WTC11 (cell line): ENCODE measurements at regions not wholly inside any gene's neighbourhood (a gene's known extent, or its start where the extent isn't known, plus 50 kb on each side); places are given as distances from the start of the nearest gene placed in this dataset.

Experiments used
- ATAC-seq: fragments of 200-7000 bp; cut with Tn5 transposase; 2 replicates; pipeline ENCODE4 v1.10.0; 2021; ENCODE audit warnings: mild to moderate bottlenecking, moderate library complexity
- CTCF ChIA-PET: fragments of 300-600 bp; sonication (Branson Sonifier 250); formaldehyde crosslinking; loops from one replicate; lab custom pipeline; 2021; ENCODE audit warnings: antibody characterized with exemption; lab: Charles Lee
- POLR2A ChIA-PET: fragments of 350-600 bp; sonication (Branson Sonifier 250); formaldehyde crosslinking; loops from one replicate; lab custom pipeline; 2021; ENCODE audit warnings: antibody characterized with exemption; lab: Charles Lee
- DNase-seq: peaks from one replicate; pipeline ENCODE4 v3.0.0; 2021; ENCODE audit warnings: low spot score
- H3K27ac Mint-ChIP-seq: 2 replicates; pipeline ENCODE4 v1.8.0; 2021; ENCODE audit warnings: mixed read lengths
- H3K27me3 Mint-ChIP-seq: 2 replicates; pipeline ENCODE4 v1.8.0; 2021; ENCODE audit warnings: low read depth, mild to moderate bottlenecking, moderate library complexity, mixed read lengths
- H3K36me3 Mint-ChIP-seq: 2 replicates; pipeline ENCODE4 v1.8.0; 2021; ENCODE audit warnings: mixed read lengths
- H3K4me1 Mint-ChIP-seq: 2 replicates; pipeline ENCODE4 v1.8.0; 2022; ENCODE audit warnings: mixed read lengths
- H3K4me3 Mint-ChIP-seq: 2 replicates; pipeline ENCODE4 v1.8.0; 2021; ENCODE audit warnings: mild to moderate bottlenecking, moderate library complexity, mixed read lengths
- H3K9me3 Mint-ChIP-seq: 2 replicates; pipeline ENCODE4 v1.8.0; 2021; ENCODE audit warnings: mixed read lengths
- EMX1 ChIP-seq: fragments of 250-450 bp; sonication (Bioruptor Pico); IDR thresholded peaks from 2 replicates; pipeline ENCODE4 v1.8.0; 2021; ENCODE audit warnings: mild to moderate bottlenecking
- FOXJ3 ChIP-seq: sonication (generic); formaldehyde crosslinking; IDR thresholded peaks from 2 replicates; pipeline ENCODE4 v1.9.0; 2021; ENCODE audit warnings: missing genetic modification reagents, mild to moderate bottlenecking, borderline replicate concordance
- FOXK1 ChIP-seq: sonication (generic); formaldehyde crosslinking; IDR thresholded peaks from 2 replicates; pipeline ENCODE4 v1.8.0; 2022; ENCODE audit warnings: mild to moderate bottlenecking, moderate library complexity, missing genetic modification reagents
- FOXP1 ChIP-seq: sonication (generic); formaldehyde crosslinking; IDR thresholded peaks from 2 replicates; pipeline ENCODE4 v1.8.0; 2022; ENCODE audit warnings: missing genetic modification reagents, mild to moderate bottlenecking, moderate library complexity, borderline replicate concordance
- NFATC4 ChIP-seq: fragments of 250-450 bp; sonication (Bioruptor Pico); IDR thresholded peaks from 2 replicates; pipeline ENCODE4 v1.9.0; 2021; ENCODE audit warnings: mild to moderate bottlenecking
- NFYB ChIP-seq: sonication (generic); formaldehyde crosslinking; conservative IDR thresholded peaks from 2 replicates; pipeline ENCODE4 v1.8.0; 2022; ENCODE audit warnings: low read depth, missing genetic modification reagents
- NR1H2 ChIP-seq: sonication (generic); formaldehyde crosslinking; IDR thresholded peaks from 2 replicates; pipeline ENCODE4 v1.9.0; 2021; ENCODE audit warnings: mild to moderate bottlenecking, moderate library complexity, missing genetic modification reagents
- OVOL2 ChIP-seq: fragments of 250-450 bp; sonication (Bioruptor Pico); IDR thresholded peaks from 2 replicates; pipeline ENCODE4 v1.9.0; 2021; ENCODE audit warnings: mild to moderate bottlenecking, borderline replicate concordance
- PRRX2 ChIP-seq: fragments of 250-450 bp; sonication (Bioruptor Pico); IDR thresholded peaks from 2 replicates; pipeline ENCODE4 v1.8.0; 2021; ENCODE audit warnings: mild to moderate bottlenecking
- SMAD3 ChIP-seq: sonication (generic); formaldehyde crosslinking; IDR thresholded peaks from 2 replicates; pipeline ENCODE4 v1.8.0; 2022; ENCODE audit warnings: missing genetic modification reagents, mild to moderate bottlenecking, borderline replicate concordance
- TEAD1 ChIP-seq: sonication (generic); formaldehyde crosslinking; IDR thresholded peaks from 2 replicates; pipeline ENCODE4 v1.8.0; 2022; ENCODE audit warnings: mild to moderate bottlenecking, missing genetic modification reagents
- TP53 ChIP-seq: sonication (generic); formaldehyde crosslinking; IDR thresholded peaks from 2 replicates; pipeline ENCODE4 v1.8.1; 2023; ENCODE audit warnings: mild to moderate bottlenecking, missing genetic modification reagents
- ZBTB21 ChIP-seq: sonication (generic); formaldehyde crosslinking; IDR thresholded peaks from 2 replicates; pipeline ENCODE4 v1.8.1; 2023; ENCODE audit warnings: mild to moderate bottlenecking, missing genetic modification reagents, borderline replicate concordance
- ZNF138 ChIP-seq: sonication (generic); formaldehyde crosslinking; conservative IDR thresholded peaks from 2 replicates; pipeline ENCODE4 v1.8.1; 2022; ENCODE audit warnings: mild to moderate bottlenecking, moderate library complexity, missing genetic modification reagents
- ZNF263 ChIP-seq: sonication (generic); formaldehyde crosslinking; IDR thresholded peaks from 2 replicates; pipeline ENCODE4 v1.8.1; 2022; ENCODE audit warnings: low read depth, mild to moderate bottlenecking, moderate library complexity, missing genetic modification reagents
- ZNF416 ChIP-seq: fragments of 250-450 bp; sonication (Bioruptor Pico); IDR thresholded peaks from 2 replicates; pipeline ENCODE4 v1.9.0; 2021; ENCODE audit warnings: mild to moderate bottlenecking, inconsistent platforms
- TF ChIP-seq, protein P1 (sequence below): sonication (generic); formaldehyde crosslinking; IDR thresholded peaks from 2 replicates; pipeline ENCODE4 v1.8.0; 2023; ENCODE audit warnings: missing genetic modification reagents, mild to moderate bottlenecking, borderline replicate concordance
- TF ChIP-seq, protein P2 (sequence below): sonication (generic); formaldehyde crosslinking; IDR thresholded peaks from 2 replicates; pipeline ENCODE4 v1.8.0; 2022; ENCODE audit warnings: mild to moderate bottlenecking, missing genetic modification reagents
- TF ChIP-seq, protein P3 (sequence below): fragments of 250-450 bp; sonication (Bioruptor Pico); conservative IDR thresholded peaks from 2 replicates; pipeline ENCODE4 v1.9.0; 2021; ENCODE audit warnings: mild to moderate bottlenecking
- TF ChIP-seq, protein P4 (sequence below): fragments of 250-450 bp; sonication (Bioruptor Pico); IDR thresholded peaks from 2 replicates; pipeline ENCODE4 v1.8.0; 2021; ENCODE audit warnings: mild to moderate bottlenecking
- TF ChIP-seq, protein P5 (sequence below): sonication (generic); formaldehyde crosslinking; IDR thresholded peaks from 2 replicates; pipeline ENCODE4 v1.8.1; 2022; ENCODE audit warnings: mild to moderate bottlenecking, moderate library complexity, missing genetic modification reagents
- TF ChIP-seq, protein P6 (sequence below): fragments of 250-450 bp; sonication (Bioruptor Pico); IDR thresholded peaks from 2 replicates; pipeline ENCODE4 v1.9.0; 2021; ENCODE audit warnings: mild to moderate bottlenecking
- TF ChIP-seq, protein P7 (sequence below): sonication (generic); formaldehyde crosslinking; IDR thresholded peaks from 2 replicates; pipeline ENCODE4 v1.8.0; 2023; ENCODE audit warnings: missing genetic modification reagents

DNA sequence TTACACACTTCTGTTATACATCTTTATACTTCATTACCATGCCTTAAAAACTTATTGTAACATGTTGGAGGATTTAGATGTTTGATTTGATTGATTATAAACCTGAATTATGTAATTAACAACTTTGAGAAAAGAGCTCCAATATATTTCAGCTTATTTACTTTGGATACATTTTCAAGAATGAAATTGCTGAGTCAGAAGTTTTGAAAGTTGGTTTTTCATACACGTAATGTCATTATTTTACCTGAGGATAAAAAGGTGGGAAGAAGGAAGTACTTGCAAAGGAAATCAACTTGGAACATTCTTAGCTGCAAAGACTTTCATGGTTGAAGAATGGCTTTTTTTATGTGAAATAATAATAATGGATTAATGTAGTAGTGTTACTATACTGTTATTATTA, 677.2 kb downstream of the FAM181B start (continued):
- TF ChIP-seq, protein P1, sequence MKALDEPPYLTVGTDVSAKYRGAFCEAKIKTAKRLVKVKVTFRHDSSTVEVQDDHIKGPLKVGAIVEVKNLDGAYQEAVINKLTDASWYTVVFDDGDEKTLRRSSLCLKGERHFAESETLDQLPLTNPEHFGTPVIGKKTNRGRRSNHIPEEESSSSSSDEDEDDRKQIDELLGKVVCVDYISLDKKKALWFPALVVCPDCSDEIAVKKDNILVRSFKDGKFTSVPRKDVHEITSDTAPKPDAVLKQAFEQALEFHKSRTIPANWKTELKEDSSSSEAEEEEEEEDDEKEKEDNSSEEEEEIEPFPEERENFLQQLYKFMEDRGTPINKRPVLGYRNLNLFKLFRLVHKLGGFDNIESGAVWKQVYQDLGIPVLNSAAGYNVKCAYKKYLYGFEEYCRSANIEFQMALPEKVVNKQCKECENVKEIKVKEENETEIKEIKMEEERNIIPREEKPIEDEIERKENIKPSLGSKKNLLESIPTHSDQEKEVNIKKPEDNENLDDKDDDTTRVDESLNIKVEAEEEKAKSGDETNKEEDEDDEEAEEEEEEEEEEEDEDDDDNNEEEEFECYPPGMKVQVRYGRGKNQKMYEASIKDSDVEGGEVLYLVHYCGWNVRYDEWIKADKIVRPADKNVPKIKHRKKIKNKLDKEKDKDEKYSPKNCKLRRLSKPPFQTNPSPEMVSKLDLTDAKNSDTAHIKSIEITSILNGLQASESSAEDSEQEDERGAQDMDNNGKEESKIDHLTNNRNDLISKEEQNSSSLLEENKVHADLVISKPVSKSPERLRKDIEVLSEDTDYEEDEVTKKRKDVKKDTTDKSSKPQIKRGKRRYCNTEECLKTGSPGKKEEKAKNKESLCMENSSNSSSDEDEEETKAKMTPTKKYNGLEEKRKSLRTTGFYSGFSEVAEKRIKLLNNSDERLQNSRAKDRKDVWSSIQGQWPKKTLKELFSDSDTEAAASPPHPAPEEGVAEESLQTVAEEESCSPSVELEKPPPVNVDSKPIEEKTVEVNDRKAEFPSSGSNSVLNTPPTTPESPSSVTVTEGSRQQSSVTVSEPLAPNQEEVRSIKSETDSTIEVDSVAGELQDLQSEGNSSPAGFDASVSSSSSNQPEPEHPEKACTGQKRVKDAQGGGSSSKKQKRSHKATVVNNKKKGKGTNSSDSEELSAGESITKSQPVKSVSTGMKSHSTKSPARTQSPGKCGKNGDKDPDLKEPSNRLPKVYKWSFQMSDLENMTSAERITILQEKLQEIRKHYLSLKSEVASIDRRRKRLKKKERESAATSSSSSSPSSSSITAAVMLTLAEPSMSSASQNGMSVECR (CRISPR knock-in tag): no peak
- TF ChIP-seq, all 79 proteins: peak for 0

DNA sequence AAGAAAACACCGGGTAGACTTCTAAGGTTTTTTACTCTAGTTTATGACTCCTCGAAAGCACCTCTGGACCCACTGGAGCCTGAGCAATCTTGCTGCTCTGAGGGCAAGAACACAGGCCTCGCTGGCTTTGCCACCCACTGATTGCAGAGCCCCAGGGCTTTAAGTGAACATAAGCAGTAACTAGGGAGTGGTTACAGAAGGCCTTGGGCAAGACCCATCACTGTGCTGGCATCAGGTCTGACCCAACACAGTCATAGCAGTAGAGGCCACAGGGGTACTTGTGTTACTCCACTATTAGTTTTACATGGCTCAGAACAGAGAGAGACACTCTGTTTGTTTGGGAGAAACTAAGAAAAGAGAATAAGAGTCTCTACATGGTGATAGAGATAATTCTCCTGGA, 684.5 kb downstream of the FAM181B start:
- no peak overlapping the region for H3K4me3 Mint-ChIP-seq
- no peak for DNase-seq
- H3K36me3 Mint-ChIP-seq: 0 out of 2 replicates have a peak, but pooled peaks cover 5% of the 10 kb centered on the region
- ChIA-PET CTCF (no interaction called here), POLR2A (no interaction called here)
- no peak for ATAC-seq
- TF ChIP-seq NFATC4 (CRISPR knock-in tag) (no peak), ZBTB21 (CRISPR knock-in tag) (no peak), ZNF263 (CRISPR knock-in tag) (no peak), EMX1 (CRISPR knock-in tag) (no peak), FOXJ3 (no peak)
- TF ChIP-seq, protein P2, sequence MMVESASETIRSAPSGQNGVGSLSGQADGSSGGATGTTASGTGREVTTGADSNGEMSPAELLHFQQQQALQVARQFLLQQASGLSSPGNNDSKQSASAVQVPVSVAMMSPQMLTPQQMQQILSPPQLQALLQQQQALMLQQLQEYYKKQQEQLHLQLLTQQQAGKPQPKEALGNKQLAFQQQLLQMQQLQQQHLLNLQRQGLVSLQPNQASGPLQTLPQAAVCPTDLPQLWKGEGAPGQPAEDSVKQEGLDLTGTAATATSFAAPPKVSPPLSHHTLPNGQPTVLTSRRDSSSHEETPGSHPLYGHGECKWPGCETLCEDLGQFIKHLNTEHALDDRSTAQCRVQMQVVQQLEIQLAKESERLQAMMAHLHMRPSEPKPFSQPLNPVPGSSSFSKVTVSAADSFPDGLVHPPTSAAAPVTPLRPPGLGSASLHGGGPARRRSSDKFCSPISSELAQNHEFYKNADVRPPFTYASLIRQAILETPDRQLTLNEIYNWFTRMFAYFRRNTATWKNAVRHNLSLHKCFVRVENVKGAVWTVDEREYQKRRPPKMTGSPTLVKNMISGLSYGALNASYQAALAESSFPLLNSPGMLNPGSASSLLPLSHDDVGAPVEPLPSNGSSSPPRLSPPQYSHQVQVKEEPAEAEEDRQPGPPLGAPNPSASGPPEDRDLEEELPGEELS (CRISPR knock-in tag): no peak
- TF ChIP-seq, protein P3, sequence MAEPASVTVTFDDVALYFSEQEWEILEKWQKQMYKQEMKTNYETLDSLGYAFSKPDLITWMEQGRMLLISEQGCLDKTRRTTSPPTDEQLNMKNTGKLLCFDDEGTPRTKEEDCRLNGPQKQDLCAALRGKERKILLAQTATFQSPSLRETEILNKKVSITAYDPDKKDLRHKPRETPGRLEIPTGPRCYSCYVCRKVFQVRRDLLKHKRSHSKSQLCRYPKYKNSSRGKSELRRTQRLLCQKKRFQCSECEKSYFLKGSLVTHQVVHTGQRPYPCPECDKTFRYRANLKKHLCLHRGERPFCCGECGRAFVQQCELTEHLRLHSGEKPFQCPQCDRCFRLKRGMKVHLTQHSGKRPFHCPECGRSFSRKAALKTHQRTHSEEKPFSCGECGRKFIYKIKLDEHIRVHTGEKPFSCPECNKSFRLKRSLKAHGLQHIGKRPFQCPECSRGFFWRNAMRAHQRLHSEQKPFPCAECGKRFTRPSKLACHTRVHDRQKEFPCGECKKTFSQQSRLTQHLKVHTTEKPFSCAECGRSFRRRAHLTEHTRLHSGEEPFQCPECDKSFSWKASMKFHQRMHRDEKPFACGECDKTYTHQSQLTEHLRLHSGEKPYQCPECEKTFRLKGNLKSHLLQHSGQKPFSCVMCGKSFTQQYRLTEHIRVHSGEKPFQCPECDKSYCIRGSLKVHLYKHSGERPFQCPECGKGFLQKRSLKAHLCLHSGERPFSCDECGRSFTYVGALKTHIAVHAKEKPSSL (CRISPR knock-in tag): no peak
- TF ChIP-seq, protein P4, sequence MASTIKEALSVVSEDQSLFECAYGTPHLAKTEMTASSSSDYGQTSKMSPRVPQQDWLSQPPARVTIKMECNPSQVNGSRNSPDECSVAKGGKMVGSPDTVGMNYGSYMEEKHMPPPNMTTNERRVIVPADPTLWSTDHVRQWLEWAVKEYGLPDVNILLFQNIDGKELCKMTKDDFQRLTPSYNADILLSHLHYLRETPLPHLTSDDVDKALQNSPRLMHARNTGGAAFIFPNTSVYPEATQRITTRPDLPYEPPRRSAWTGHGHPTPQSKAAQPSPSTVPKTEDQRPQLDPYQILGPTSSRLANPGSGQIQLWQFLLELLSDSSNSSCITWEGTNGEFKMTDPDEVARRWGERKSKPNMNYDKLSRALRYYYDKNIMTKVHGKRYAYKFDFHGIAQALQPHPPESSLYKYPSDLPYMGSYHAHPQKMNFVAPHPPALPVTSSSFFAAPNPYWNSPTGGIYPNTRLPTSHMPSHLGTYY (CRISPR knock-in tag): no peak
- H3K9me3 Mint-ChIP-seq: peaks cover 25% of the 10 kb centered on the region
- H3K4me1 Mint-ChIP-seq: peaks cover 3% of the 10 kb centered on the region; the same call in 1 of the 2 replicates
- no peak overlapping the region for H3K27ac Mint-ChIP-seq
- H3K27me3 Mint-ChIP-seq: no peaks in the 10 kb centered on the region; the same call in 1 of the 2 replicates

DNA sequence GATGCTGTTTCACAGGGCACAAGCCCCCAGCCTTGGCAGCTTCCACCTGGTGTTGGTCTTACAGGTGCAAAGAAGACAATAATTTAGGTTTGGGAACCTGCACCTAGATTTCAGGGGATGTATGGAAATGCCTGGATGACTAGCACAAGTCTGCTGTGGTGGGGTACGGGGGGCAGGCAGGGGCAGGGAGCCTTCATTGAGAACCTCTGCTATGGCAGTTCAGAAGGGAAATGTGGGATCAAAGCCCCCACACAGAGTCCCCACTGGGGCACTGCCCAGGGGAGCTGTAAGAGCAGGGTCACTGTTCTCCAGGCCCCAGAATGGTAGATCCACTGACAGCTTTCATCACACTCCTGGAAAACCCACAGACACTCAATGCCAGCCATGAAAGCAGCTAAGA, 686.5 kb downstream of the FAM181B start:
- peaks cover 3% of the 10 kb centered on the region; the same call in 1 of the 2 replicates for H3K4me1 Mint-ChIP-seq
- no peak for ATAC-seq
- TF ChIP-seq ZNF138: no peak
- no peak for TF ChIP-seq SMAD3 (CRISPR knock-in tag)
- TF ChIP-seq, protein P5, sequence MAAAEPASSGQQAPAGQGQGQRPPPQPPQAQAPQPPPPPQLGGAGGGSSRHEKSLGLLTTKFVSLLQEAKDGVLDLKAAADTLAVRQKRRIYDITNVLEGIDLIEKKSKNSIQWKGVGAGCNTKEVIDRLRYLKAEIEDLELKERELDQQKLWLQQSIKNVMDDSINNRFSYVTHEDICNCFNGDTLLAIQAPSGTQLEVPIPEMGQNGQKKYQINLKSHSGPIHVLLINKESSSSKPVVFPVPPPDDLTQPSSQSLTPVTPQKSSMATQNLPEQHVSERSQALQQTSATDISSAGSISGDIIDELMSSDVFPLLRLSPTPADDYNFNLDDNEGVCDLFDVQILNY (CRISPR knock-in tag): no peak
- no peak for TF ChIP-seq ZBTB21 (CRISPR knock-in tag)
- TF ChIP-seq OVOL2 (CRISPR knock-in tag): no peak
- no peak for TF ChIP-seq TP53 (CRISPR knock-in tag)
- TF ChIP-seq FOXK1 (CRISPR knock-in tag): no peak
- no peak for TF ChIP-seq FOXP1
- TF ChIP-seq TEAD1 (CRISPR knock-in tag): no peak
- TF ChIP-seq, protein P6, sequence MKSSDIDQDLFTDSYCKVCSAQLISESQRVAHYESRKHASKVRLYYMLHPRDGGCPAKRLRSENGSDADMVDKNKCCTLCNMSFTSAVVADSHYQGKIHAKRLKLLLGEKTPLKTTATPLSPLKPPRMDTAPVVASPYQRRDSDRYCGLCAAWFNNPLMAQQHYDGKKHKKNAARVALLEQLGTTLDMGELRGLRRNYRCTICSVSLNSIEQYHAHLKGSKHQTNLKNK (CRISPR knock-in tag): no peak
- no peak for TF ChIP-seq NR1H2
- no peak for TF ChIP-seq NFYB (CRISPR knock-in tag)
- TF ChIP-seq, protein P7, sequence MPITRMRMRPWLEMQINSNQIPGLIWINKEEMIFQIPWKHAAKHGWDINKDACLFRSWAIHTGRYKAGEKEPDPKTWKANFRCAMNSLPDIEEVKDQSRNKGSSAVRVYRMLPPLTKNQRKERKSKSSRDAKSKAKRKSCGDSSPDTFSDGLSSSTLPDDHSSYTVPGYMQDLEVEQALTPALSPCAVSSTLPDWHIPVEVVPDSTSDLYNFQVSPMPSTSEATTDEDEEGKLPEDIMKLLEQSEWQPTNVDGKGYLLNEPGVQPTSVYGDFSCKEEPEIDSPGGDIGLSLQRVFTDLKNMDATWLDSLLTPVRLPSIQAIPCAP (CRISPR knock-in tag): no peak
- TF ChIP-seq PRRX2 (CRISPR knock-in tag): no peak
- TF ChIP-seq ZNF416 (CRISPR knock-in tag): no peak

More for the DNA sequence above, 686.5 kb downstream of the FAM181B start:
- POLR2A ChIA-PET: no interaction called here
- Mint-ChIP-seq H3K27ac (no peak overlapping the region), H3K36me3 (0 out of 2 replicates have a peak, but pooled peaks cover 5% of the 10 kb centered on the region), H3K27me3 (no peaks in the 10 kb centered on the region; the same call in 1 of the 2 replicates), H3K9me3 (peaks cover 25% of the 10 kb centered on the region), H3K4me3 (no peak overlapping the region)
- CTCF ChIA-PET: no interaction called here
- DNase-seq: no peak
